Endodermal cell (in vitro differentiated cells): ENCODE measurements at regions not wholly inside any gene's neighbourhood (a gene's known extent, or its start where the extent isn't known, plus 50 kb on each side); places are given as distances from the start of the nearest gene placed in this dataset.

ENCODE experiments used
- DNase-seq: peaks from one replicate; pipeline ENCODE4 v3.0.0-alpha.2; 2017
- H3K27ac ChIP-seq: 2 replicates; pipeline ENCODE4 v1.5.1; 2013; ENCODE audit warnings: mild to moderate bottlenecking, low read depth, low read length, moderate library complexity
- H3K27me3 ChIP-seq: 2 replicates; pipeline ENCODE4 v1.6.1; 2013; ENCODE audit warnings: mild to moderate bottlenecking, low read length, moderate library complexity; ENCODE audit not compliant: insufficient read depth, control insufficient read depth, poor library complexity, severe bottlenecking
- H3K36me3 ChIP-seq: 2 replicates; pipeline ENCODE4 v1.7.0; 2013; ENCODE audit warnings: mild to moderate bottlenecking, low read length, moderate library complexity; ENCODE audit not compliant: control insufficient read depth, insufficient read depth
- H3K4me1 ChIP-seq: one replicate; pipeline ENCODE4 v1.7.0; 2013; ENCODE audit warnings: low read length; ENCODE audit not compliant: control insufficient read depth, insufficient read depth
- H3K4me3 ChIP-seq: 2 replicates; pipeline ENCODE4 v1.5.1; 2013; ENCODE audit warnings: mild to moderate bottlenecking, low read length, moderate library complexity
- H3K9ac ChIP-seq: 2 replicates; pipeline ENCODE4 v1.6.1; 2013; ENCODE audit warnings: mild to moderate bottlenecking, low read length, moderate library complexity; ENCODE audit not compliant: poor library complexity, severe bottlenecking; ENCODE audit errors: extremely low read depth
- H3K9me3 ChIP-seq: 2 replicates; pipeline ENCODE4 v1.6.1; 2013; ENCODE audit warnings: mild to moderate bottlenecking, low read length, moderate library complexity; ENCODE audit not compliant: control insufficient read depth
- H3K27ac Mint-ChIP-seq: 2 replicates; pipeline ENCODE4 v1.8.0; 2020; ENCODE audit warnings: mixed read lengths
- H3K27me3 Mint-ChIP-seq: 2 replicates; pipeline ENCODE4 v1.8.0; 2021; ENCODE audit warnings: mild to moderate bottlenecking, mixed read lengths; ENCODE audit not compliant: insufficient read depth
- H3K36me3 Mint-ChIP-seq: 2 replicates; pipeline ENCODE4 v1.8.0; 2020; ENCODE audit warnings: low read depth, mixed read lengths
- H3K4me1 Mint-ChIP-seq: 2 replicates; pipeline ENCODE4 v1.8.0; 2020; ENCODE audit warnings: mixed read lengths
- H3K4me3 Mint-ChIP-seq: 2 replicates; pipeline ENCODE4 v1.8.0; 2020; ENCODE audit warnings: mild to moderate bottlenecking, moderate library complexity, mixed read lengths
- H3K9me3 Mint-ChIP-seq: 2 replicates; pipeline ENCODE4 v1.8.0; 2020; ENCODE audit warnings: mild to moderate bottlenecking, mixed read lengths
- CTCF ChIP-seq: fragments of 200-600 bp; sonication (generic); conservative IDR thresholded peaks from 2 replicates; pipeline ENCODE4 v1.5.0; 2021; ENCODE audit warnings: antibody characterized with exemption, mild to moderate bottlenecking
- WGBS, 2 experiments: methylation state at CpG; one replicate each; pipeline versions ENCODE4 v1.1.5 to v1.1.7; 2013; ENCODE audit warnings: missing lambda C conversion rate in 2 of 2, mixed read lengths in 1 of 2; ENCODE audit not compliant: insufficient coverage in 1 of 2, insufficient read length in 1 of 2; 5-methylcytosine and 5-hydroxymethylcytosine counted together

DNA sequence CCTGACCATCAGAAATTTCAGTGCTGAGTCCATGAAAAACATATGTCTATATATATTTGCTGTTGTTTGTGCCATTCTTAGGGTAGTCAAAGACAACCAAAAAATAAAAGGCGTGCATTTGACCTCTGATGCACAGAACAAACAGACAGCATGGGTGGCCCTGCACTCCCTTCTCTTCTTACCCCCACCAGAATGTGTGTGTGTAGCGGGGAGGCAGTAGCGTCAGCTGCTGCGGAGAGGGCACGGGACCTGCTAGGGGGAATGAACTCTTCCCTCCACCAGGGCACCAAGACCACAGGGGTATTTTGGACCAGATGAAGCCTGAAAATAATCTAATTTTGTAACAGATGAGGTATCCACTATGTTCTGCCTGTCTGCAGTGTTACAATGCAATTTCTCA, 277.7 kb upstream of the ZNF32 start:
- no peaks in the 10 kb centered on the region for H3K36me3 Mint-ChIP-seq
- DNase-seq = no peak
- H3K27ac Mint-ChIP-seq = no peak overlapping the region
- no peak overlapping the region for H3K4me3 Mint-ChIP-seq
- no peak overlapping the region for H3K9ac ChIP-seq
- no peaks in the 10 kb centered on the region for H3K27me3 Mint-ChIP-seq
- 98 to 100% methylated on average over 3 to 5 of the region's 5 CpGs for WGBS, 2 experiments
- no peaks in the 10 kb centered on the region for H3K27me3 ChIP-seq
- no peak overlapping the region for H3K27ac ChIP-seq
- no peaks in the 10 kb centered on the region for H3K4me1 Mint-ChIP-seq
- no peak overlapping the region for H3K4me3 ChIP-seq
- no peaks in the 10 kb centered on the region for H3K4me1 ChIP-seq
- peaks cover 4% of the 10 kb centered on the region for H3K9me3 Mint-ChIP-seq
- no peaks in the 10 kb centered on the region for H3K36me3 ChIP-seq
- no peaks in the 10 kb centered on the region for H3K9me3 ChIP-seq
- TF ChIP-seq CTCF = no peak

DNA sequence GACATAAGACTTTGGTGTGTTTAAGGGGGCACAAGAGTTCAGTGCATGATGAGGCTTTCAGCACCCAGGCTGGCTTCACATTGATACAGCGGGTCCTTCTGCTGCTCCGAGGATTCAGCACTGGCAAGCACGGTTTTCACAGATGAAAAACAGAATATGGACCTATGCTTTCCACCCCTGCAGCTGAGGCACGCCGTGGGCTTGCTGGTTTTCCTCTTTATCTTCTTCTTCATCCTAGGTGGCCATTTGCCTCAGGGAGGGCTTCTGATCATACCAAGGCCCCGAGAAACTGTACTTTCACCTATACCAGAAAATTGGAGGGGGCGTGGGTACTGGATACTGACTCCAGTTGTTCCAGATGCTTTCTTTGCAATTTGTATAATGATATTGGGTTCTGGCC, 277.1 kb upstream of the ZNF32 start:
- no peak for TF ChIP-seq CTCF

GRCh38 chr10:43923328-43923727, 274.6 kb upstream of the ZNF32 start:
- H3K4me3 ChIP-seq = no peak overlapping the region
- peaks cover 5% of the 10 kb centered on the region for H3K9me3 ChIP-seq
- H3K36me3 Mint-ChIP-seq = no peaks in the 10 kb centered on the region
- no peaks in the 10 kb centered on the region for H3K4me1 Mint-ChIP-seq
- H3K27ac ChIP-seq = no peak overlapping the region
- H3K27me3 Mint-ChIP-seq = no peaks in the 10 kb centered on the region
- no peak overlapping the region for H3K27ac Mint-ChIP-seq
- H3K36me3 ChIP-seq = no peaks in the 10 kb centered on the region
- H3K9me3 Mint-ChIP-seq = peaks cover 28% of the 10 kb centered on the region
- WGBS, 2 experiments = 33 to 67% methylated on average over 1 to 2 of the region's 2 CpGs
- H3K4me3 Mint-ChIP-seq = no peak overlapping the region
- H3K4me1 ChIP-seq = no peaks in the 10 kb centered on the region
- no peak overlapping the region for H3K9ac ChIP-seq
- no peak for DNase-seq
- no peak for TF ChIP-seq CTCF
- H3K27me3 ChIP-seq = no peaks in the 10 kb centered on the region

More for the DNA sequence above, 277.1 kb upstream of the ZNF32 start:
- H3K9me3 ChIP-seq = no peaks in the 10 kb centered on the region
- no peak overlapping the region for H3K9ac ChIP-seq
- no peaks in the 10 kb centered on the region for H3K4me1 Mint-ChIP-seq
- DNase-seq = peak; percentile 16
- 95 to 98% methylated on average over 5 to 7 of the region's 7 CpGs for WGBS, 2 experiments
- H3K4me1 ChIP-seq = no peaks in the 10 kb centered on the region
- H3K4me3 Mint-ChIP-seq = no peak overlapping the region
- H3K27me3 Mint-ChIP-seq = no peaks in the 10 kb centered on the region
- no peak overlapping the region for H3K4me3 ChIP-seq
- no peak overlapping the region for H3K27ac ChIP-seq
- no peak overlapping the region for H3K27ac Mint-ChIP-seq
- no peaks in the 10 kb centered on the region for H3K27me3 ChIP-seq
- H3K36me3 Mint-ChIP-seq = no peaks in the 10 kb centered on the region
- peaks cover 9% of the 10 kb centered on the region for H3K9me3 Mint-ChIP-seq
- H3K36me3 ChIP-seq = no peaks in the 10 kb centered on the region
